ENCODE measurements at regions not wholly inside any gene's neighbourhood (a gene's known extent, or its start where the extent isn't known, plus 50 kb on each side); places are given as distances from the start of the nearest gene placed in this dataset.

- DNase-seq, result no peak
These were observed 646.5 kb upstream of the EPHA7 start for GRCh38 chr6:94065707-94066337.

DNA sequence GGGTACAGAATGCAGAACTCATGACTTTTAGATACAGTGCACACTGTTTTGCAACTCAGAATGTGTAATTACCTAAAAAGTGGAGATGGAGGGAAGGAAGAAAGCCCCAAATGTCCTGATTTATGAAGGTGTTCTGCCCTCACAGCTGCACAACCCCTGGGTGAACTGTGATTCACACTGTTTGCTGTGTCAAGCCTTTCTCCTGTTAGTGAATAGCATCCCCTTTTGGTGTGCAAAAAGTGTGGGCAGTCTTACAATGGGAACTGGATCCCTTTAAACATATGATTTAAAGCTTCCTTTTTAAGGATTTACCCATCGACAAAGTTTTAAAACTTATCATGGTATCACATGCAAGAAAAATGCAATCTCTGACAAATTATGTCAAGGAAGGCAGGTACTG lies 633.4 kb upstream of the EPHA7 start:
- no peak for DNase-seq

DNA sequence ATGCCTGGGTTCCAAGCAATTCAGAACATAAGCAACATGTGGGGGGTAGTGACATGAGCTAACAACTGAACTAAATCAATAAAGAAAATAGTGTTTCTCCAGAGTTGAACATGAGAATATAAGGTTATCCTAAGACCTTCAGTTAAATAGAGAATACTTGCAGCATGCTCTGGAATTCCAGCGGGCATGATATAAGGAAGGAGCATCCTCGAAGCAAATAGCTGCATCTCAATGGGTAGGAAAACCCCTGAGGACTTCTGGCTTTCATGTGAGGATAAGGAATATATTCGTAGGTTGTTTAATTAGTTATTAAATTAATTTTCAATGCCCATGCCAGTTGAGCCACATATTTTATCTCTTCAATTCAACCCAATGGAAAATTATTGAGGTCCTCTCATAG lies 631.2 kb upstream of the EPHA7 start:
- no peak for DNase-seq

DNA sequence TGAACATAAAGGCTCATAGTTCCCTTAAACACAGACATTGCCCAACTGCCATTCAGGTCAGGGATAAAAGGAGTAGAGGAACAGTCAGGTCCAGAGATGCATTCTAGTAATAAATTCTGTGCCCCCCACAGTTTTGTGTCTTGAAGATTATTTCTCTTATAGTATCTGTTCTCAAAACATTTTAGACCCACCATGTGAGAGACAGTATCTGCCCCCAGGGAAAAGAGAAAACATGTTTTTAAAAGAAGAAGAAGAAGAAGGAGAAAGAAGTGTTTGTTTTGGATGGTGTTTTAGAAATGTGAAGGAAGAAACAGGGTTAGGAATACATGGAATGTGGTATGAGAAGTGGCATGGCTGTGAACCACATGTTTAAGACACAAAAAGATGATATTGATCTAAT lies 629.6 kb upstream of the EPHA7 start:
- DNase-seq, result no peak

DNA sequence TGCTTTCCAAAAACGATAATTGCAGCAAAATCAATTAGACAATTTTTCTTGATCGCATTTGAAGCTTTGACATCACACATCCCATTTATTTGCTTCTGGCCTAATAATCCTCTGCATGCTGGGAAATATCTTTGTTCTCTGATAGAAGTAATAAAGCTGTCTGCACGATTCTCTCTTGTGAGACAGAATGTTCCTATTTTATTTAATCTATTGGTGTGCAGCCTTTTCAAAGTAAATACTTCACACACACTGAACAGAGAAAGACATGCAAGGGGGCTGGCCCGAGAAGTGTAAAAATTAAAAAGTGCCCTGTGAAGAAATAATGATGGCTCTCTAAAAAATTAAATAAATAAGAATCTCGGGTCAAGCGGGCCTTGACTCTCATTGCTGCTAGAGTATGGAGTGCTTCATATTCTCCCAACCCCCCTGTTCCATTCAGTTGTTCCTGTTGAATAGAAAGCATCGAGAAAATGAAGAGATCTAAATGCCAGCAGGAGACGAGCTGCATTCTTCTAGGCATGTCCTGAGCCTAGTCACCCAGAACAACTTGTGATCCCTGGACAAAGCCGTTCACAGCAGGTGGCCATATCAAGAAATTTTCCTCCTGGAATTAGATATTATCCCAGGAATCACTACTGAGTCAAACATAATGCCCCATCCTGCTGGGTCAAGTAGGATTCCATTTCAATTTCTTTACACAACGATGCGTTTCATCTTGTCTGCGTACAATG lies 625.9 kb upstream of the EPHA7 start:
- no peak for DNase-seq

DNA sequence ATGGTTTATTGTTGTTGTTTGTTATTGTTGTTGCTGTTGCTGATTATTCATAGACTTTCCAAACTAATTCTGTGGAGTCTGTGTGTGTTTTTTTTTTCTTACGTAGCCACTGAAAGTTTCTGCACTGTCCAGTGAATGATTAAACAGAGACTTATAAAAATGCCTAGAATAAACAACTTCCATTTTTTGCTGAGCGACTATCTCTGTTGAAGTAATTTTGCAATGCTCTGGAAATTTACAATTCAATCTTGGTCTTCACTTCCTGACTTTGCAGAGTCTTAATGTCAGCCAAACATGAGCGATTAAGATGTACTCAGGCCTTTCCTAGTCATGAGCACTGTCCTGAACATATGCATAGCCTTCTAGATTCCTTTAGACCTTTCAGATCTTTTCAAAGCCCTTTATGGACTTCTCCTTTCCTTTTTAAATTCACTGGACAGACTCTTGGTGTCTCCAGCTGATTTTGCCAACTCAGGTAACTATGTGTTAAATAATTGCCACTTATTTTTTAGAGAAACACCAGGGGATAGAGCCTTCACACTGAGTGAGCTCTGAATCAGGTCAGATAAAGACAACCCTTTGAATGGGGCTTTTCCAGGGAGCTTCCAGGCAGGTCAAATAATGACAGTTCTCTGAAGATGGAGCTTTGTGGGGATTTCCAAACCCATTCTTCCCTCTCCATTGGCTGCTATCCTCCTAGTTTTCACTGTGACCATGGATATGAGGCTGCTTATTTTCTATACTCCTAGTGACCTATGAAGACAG lies 622.8 kb upstream of the EPHA7 start:
- no peak for DNase-seq

- no peak for DNase-seq
These were observed 616.7 kb upstream of the EPHA7 start for GRCh38 chr6:94036024-94036423.

GRCh38 chr6:94027374-94027773 lies 608.0 kb upstream of the EPHA7 start:
- DNase-seq, result no peak

DNA sequence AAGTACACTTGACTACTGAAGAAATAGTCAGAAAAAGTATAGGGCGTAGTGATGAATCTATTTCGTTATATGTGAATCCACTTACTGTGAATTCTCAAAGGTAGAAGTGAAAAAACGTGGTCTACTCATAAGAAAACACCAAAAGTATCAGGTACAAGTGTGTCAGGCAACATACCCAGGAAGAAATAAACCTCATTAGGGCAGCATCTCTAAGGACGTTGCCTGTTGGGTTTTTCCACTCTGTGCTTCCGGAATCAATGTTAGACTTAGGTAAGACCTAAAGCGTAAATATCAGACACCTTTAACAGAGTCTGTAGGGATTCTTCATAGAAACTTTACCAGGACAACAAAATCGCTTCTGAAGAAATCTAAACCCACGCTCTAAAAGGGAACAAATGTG lies 607.2 kb upstream of the EPHA7 start:
- DNase-seq, result no peak

DNA sequence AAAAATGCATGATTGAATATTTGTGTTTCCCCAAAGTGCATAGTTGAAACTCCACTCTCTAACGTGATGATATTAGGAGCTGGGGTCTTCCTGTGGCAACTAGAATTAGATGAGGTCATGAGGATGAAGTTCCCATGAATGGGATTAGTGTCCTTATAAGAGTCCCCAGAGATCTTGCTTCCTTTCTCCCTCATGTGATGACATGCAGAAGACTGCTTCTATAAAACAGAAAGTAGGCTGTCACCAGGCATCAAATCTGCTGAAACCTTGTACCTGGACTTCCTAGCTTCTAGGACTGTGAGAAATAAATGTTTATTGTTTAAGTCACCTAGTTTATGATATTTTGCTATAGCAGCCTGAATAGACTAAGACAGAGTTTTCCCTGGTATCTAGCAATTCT lies 586.5 kb upstream of the EPHA7 start:
- no peak for DNase-seq

DNA sequence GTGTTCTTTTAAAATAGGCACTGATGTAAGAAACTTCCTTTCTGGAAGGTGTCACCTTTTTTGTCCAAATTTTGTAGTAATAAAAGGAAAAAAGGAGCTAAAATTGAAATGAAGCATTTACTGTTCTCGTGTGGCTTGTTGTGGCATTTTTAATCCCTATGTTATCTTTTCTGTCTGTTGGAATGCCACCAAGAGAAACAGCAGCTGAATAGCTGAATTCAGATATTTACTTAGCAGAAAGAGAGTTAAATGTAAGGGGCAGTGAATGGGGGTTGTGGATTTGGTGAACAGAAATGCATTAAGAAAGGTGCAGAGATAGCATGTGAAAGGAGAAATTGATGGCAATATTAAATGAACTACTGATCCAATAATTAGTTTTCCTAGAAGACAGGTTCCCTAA lies 573.6 kb upstream of the EPHA7 start:
- no peak for DNase-seq

DNA sequence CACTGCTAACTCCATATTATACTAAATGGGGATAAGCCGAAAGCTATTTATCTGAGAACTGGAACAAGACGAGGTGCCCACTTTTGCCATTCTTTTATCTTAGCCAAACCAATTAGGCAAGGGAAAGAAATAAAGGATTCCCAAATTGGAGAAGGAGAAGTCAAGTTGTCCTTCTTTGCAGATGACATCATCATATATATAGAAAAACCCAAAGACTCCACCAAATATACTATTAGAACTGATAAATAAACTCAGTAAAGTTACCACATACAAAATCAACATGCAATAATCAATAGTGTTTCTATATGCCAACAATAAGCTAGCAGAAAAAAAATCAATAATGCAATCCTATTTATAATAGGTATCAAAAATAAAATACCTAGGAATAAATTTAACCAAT lies 570.3 kb upstream of the EPHA7 start:
- DNase-seq, result no peak

- no peak for DNase-seq
These were observed 566.6 kb upstream of the EPHA7 start for GRCh38 chr6:93985953-93986352.

GRCh38 chr6:93975159-93975558 lies 555.8 kb upstream of the EPHA7 start:
- no peak for DNase-seq

DNA sequence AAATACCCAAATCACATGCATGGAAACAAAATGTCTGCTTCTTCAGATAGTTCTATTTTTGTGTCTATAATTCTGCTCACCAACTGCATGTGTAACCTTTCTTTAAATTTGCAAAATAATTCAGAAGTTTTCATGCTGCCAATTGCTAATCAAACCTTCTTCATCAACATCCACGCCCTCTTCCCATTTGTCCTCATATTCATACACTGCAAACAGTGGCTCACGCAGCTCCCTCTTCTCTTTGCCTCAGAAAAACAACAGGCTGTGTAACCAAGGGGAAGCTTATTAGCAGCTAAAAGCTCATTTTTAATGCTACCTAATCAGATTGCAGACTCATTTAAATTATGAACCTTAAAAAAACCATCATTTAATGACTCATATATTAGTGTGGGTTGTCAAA lies 555.0 kb upstream of the EPHA7 start:
- DNase-seq, result no peak

- DNase-seq, result no peak
These were observed 553.4 kb upstream of the EPHA7 start for GRCh38 chr6:93972791-93973190.

DNA sequence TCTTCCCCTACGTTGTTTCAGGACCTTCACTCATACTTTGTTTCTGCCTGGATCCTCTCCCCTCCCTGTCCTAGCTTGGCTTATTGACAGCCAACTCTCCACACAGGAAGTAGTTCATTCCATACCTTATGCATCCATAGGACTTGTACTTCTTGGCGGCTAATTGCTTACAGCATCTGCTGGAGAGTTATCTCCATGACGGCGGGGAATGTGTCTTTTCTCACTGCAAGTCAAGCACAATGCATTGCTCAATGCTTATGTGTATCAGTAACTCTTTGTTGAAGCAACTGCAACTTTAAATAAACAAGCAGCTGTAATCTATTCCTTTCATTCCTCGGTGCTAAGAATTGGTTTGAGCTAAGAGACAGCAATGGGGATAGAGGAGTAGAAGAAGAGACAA lies 551.3 kb upstream of the EPHA7 start:
- no peak for DNase-seq

- DNase-seq, result no peak
These were observed 548.8 kb upstream of the EPHA7 start for GRCh38 chr6:93968126-93968525.

DNA sequence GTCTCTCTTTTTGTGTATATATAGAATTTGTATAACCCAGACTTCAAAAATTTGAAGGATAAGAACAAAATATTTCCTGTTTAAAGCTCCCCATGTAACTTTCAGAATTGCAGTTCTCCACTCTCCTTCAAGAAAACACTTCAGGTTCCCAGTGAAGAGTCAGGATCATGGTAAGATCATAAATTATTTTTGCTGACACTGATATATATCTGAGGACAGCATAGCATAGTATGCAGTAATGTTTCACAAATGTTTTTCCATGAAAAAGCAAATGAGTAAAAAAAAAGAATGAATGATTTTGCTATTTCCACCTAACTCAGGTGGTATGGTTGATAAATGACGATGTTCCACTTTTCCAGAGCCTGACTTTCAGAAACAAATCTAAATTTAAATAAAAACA lies 545.6 kb upstream of the EPHA7 start:
- no peak for DNase-seq

GRCh38 chr6:93964321-93964720 lies 545.0 kb upstream of the EPHA7 start:
- DNase-seq, result no peak

- DNase-seq, result no peak
These were observed 543.2 kb upstream of the EPHA7 start for GRCh38 chr6:93962566-93962965.

DNA sequence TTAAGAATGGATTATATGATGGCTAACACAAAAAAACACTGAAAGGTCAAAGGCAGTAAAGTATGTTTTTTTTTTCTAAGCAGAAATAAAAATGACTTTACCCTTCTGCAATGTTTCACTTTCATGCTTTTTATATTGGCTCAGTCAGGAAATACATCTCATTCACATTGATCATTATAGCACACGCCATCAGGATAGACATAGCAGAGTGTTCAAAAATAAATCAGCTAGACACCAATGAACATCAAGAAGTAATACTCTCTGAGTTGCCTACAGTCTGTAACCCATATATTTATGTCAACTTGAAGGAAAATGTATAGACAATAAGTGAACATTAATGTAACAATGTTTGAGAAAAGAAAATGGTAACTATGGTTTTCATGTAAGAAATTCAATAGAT lies 535.2 kb upstream of the EPHA7 start:
- DNase-seq, result no peak

- DNase-seq, result no peak
These were observed 524.3 kb upstream of the EPHA7 start for GRCh38 chr6:93943661-93944060.

GRCh38 chr6:93940381-93940780 lies 521.0 kb upstream of the EPHA7 start:
- no peak for DNase-seq

Data from skin of body (tissue), 1 donor.